Stomach (tissue), 4 donors: ENCODE measurements at regions not wholly inside any gene's neighbourhood (a gene's known extent, or its start where the extent isn't known, plus 50 kb on each side); places are given as distances from the start of the nearest gene placed in this dataset.

ENCODE experiments used
- CTCF ChIP-seq, 7 experiments: fragments of 450-650 bp in 4 of 7; fragments of 200-600 bp in 3 of 7; sonication (generic) in 3 of 7; IDR thresholded peaks; one replicate each; pipeline ENCODE4 v1.5.1; 2016 to 2019; ENCODE audit warnings: antibody characterized with exemption in 7 of 7, control low read depth in 2 of 7, mild to moderate bottlenecking in 1 of 7
- EP300 ChIP-seq: sonication (generic); formaldehyde crosslinking; IDR thresholded peaks from one replicate; pipeline ENCODE4 v1.6.1; 2017; ENCODE audit warnings: antibody characterized with exemption
- POLR2A ChIP-seq, 4 donors: fragments of 450-650 bp; IDR thresholded peaks; one replicate each; pipeline ENCODE4 v1.6.1; 2016; ENCODE audit warnings: antibody characterized with exemption in 4 of 4, control low read depth in 2 of 4, mild to moderate bottlenecking in 1 of 4, moderate library complexity in 1 of 4
- POLR2AphosphoS5 ChIP-seq, 3 donors: sonication (generic); formaldehyde crosslinking; IDR thresholded peaks; one replicate each; pipeline ENCODE4 v1.6.1; 2016; ENCODE audit warnings: antibody characterized with exemption in 3 of 3

GRCh38 chr10:108598320-108598695 is 1325.0 kb downstream of the XPNPEP1 start:
- TF ChIP-seq POLR2A (IDR thresholded peaks at IDR 0.05) (no peak), CTCF (IDR thresholded peaks at IDR 0.05) (no peak), POLR2AphosphoS5 (IDR thresholded peaks at IDR 0.05) (no peak), EP300 (no peak)
